ENCODE measurements at regions not wholly inside any gene's neighbourhood (a gene's known extent, or its start where the extent isn't known, plus 50 kb on each side); places are given as distances from the start of the nearest gene placed in this dataset.
A peak's percentile ranks its signal among the peaks of the same experiment; 100 is the strongest.
"Not testable (repeated sequence)": the region's sequence is repeated elsewhere in the genome, so short reads cannot be mapped to it uniquely, and the experiment has no call there.

GRCh38 chr2:65762068-65762467 lies 329.7 kb upstream of the SPRED2 start:
- no TSS peak for BruUV-seq (replicated peaks)
- Mint-ChIP-seq H3K27ac (ENCODE audit: low read depth, unreplicated experiment) (no peak overlapping the region), H3K9me3 (ENCODE audit: unreplicated experiment) (peaks cover 9% of the 10 kb centered on the region), H3K36me3 (ENCODE audit: insufficient read depth, unreplicated experiment) (no peaks in the 10 kb centered on the region), H3K4me3 (ENCODE audit: unreplicated experiment) (no peak overlapping the region), H3K4me1 (ENCODE audit: insufficient read depth, unreplicated experiment) (no peaks in the 10 kb centered on the region), H3K27me3 (ENCODE audit: insufficient read depth, unreplicated experiment) (no peaks in the 10 kb centered on the region)
- ChIA-PET POLR2A (interaction anchor here (1.4 kb wide), 1 partner anchor 22 kb away, joined by 6 read pairs; no protein-coding TSS in a partner anchor), CTCF (no interaction called here)
- intact Hi-C loops (cut with micrococcal nuclease): no loop called here
- no peak for DNase-seq (ENCODE audit: unreplicated experiment)
- TF ChIP-seq CTCF (IDR thresholded peaks at IDR 0.05; ENCODE audit: unreplicated experiment): no peak

GRCh38 chr2:65754219-65754618 lies 321.8 kb upstream of the SPRED2 start:
- H3K4me3 Mint-ChIP-seq (ENCODE audit: unreplicated experiment): no peak overlapping the region
- H3K4me1 Mint-ChIP-seq (ENCODE audit: insufficient read depth, unreplicated experiment): peaks cover 5% of the 10 kb centered on the region
- intact Hi-C loops (cut with micrococcal nuclease): no loop called here
- H3K36me3 Mint-ChIP-seq (ENCODE audit: insufficient read depth, unreplicated experiment): no peaks in the 10 kb centered on the region
- no TSS peak for BruUV-seq (replicated peaks)
- ChIA-PET CTCF (interaction anchor here (0.5 kb wide), 1 partner anchor 242 kb away, joined by 3 read pairs; no protein-coding TSS in a partner anchor), POLR2A (no interaction called here)
- no peak overlapping the region for H3K27ac Mint-ChIP-seq (ENCODE audit: low read depth, unreplicated experiment)
- peaks cover 12% of the 10 kb centered on the region for H3K9me3 Mint-ChIP-seq (ENCODE audit: unreplicated experiment)
- H3K27me3 Mint-ChIP-seq (ENCODE audit: insufficient read depth, unreplicated experiment): no peaks in the 10 kb centered on the region
- no peak for TF ChIP-seq CTCF (IDR thresholded peaks at IDR 0.05; ENCODE audit: unreplicated experiment)
- DNase-seq (ENCODE audit: unreplicated experiment): peak; percentile 30

GRCh38 chr2:65751408-65751807 lies 319.0 kb upstream of the SPRED2 start:
- Mint-ChIP-seq H3K36me3 (ENCODE audit: insufficient read depth, unreplicated experiment) (no peaks in the 10 kb centered on the region), H3K4me1 (ENCODE audit: insufficient read depth, unreplicated experiment) (peaks cover 5% of the 10 kb centered on the region), H3K27me3 (ENCODE audit: insufficient read depth, unreplicated experiment) (no peaks in the 10 kb centered on the region), H3K9me3 (ENCODE audit: unreplicated experiment) (no peaks in the 10 kb centered on the region), H3K4me3 (ENCODE audit: unreplicated experiment) (no peak overlapping the region), H3K27ac (ENCODE audit: low read depth, unreplicated experiment) (no peak overlapping the region)
- intact Hi-C loops (cut with micrococcal nuclease): no loop called here
- DNase-seq (ENCODE audit: unreplicated experiment): no peak
- no peak for TF ChIP-seq CTCF (IDR thresholded peaks at IDR 0.05; ENCODE audit: unreplicated experiment)
- CTCF ChIA-PET: no interaction called here
- POLR2A ChIA-PET: interaction anchor here (0.7 kb wide), 1 partner anchor 17 kb away, joined by 3 read pairs; no protein-coding TSS in a partner anchor
- BruUV-seq (replicated peaks): no TSS peak

GRCh38 chr2:65749545-65749944 lies 317.1 kb upstream of the SPRED2 start:
- no peak overlapping the region for H3K4me3 Mint-ChIP-seq (ENCODE audit: unreplicated experiment)
- H3K4me1 Mint-ChIP-seq (ENCODE audit: insufficient read depth, unreplicated experiment): peaks cover 5% of the 10 kb centered on the region
- intact Hi-C loops (cut with micrococcal nuclease): no loop called here
- no peak for TF ChIP-seq CTCF (IDR thresholded peaks at IDR 0.05; ENCODE audit: unreplicated experiment)
- no peaks in the 10 kb centered on the region for H3K9me3 Mint-ChIP-seq (ENCODE audit: unreplicated experiment)
- DNase-seq (ENCODE audit: unreplicated experiment): no peak
- ChIA-PET POLR2A (interaction anchor here (0.6 kb wide), 1 partner anchor 65 kb away, joined by 3 read pairs; no protein-coding TSS in a partner anchor), CTCF (no interaction called here)
- BruUV-seq (replicated peaks): no TSS peak
- no peaks in the 10 kb centered on the region for H3K36me3 Mint-ChIP-seq (ENCODE audit: insufficient read depth, unreplicated experiment)
- H3K27me3 Mint-ChIP-seq (ENCODE audit: insufficient read depth, unreplicated experiment): no peaks in the 10 kb centered on the region
- no peak overlapping the region for H3K27ac Mint-ChIP-seq (ENCODE audit: low read depth, unreplicated experiment)

GRCh38 chr2:65747875-65748274 lies 315.5 kb upstream of the SPRED2 start:
- intact Hi-C loops (cut with micrococcal nuclease); H3K27me3 Mint-ChIP-seq (ENCODE audit: insufficient read depth, unreplicated experiment); POLR2A ChIA-PET; DNase-seq (ENCODE audit: unreplicated experiment); H3K9me3 Mint-ChIP-seq (ENCODE audit: unreplicated experiment); H3K4me1 Mint-ChIP-seq (ENCODE audit: insufficient read depth, unreplicated experiment); H3K27ac Mint-ChIP-seq (ENCODE audit: low read depth, unreplicated experiment); H3K36me3 Mint-ChIP-seq (ENCODE audit: insufficient read depth, unreplicated experiment); BruUV-seq (replicated peaks); CTCF ChIA-PET; H3K4me3 Mint-ChIP-seq (ENCODE audit: unreplicated experiment): not testable (repeated sequence)

Measured in MCF 10A (cell line).